GM18502 (cell line): ENCODE measurements at regions not wholly inside any gene's neighbourhood (a gene's known extent, or its start where the extent isn't known, plus 50 kb on each side); places are given as distances from the start of the nearest gene placed in this dataset.

Experiments used
- ATAC-seq: cut with Tn5 transposase; IDR thresholded peaks from one replicate; pipeline ENCODE4 v1.9.1; 2021; ENCODE audit warnings: mild to moderate bottlenecking; ENCODE audit not compliant: unreplicated experiment, poor library complexity

DNA sequence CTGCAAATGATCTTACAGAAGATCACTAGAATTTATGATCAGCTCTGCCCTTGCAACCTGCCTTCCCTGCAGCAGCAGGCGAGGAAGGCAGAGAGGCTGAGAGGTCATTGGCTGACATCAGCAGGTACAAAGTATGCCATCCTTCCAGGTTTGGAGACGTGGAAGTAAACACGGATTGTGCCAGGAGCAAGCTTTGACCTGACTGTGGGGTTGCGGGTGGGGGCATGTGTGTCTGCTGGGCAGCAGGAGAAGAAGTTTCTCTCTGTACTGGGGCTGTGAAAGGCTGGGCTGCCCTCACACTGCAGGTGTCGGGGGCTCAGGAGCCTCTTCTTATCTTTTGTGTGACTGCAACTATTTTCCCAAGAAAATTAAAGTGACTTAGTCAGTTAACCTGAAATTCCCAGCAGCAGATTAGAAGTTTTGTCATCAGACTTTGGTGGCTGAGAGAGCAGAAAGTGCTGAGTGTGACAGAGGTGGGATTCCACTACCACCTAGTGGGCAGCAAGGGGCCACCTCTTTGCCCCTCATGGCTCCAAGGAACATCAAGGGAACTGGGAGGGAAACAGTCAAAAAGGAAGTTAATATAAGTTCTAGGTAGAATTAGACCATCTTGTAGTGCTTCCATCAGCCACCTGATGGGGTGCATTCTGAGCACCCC lies 565.9 kb downstream of the ETS1 start:
- ATAC-seq = peak; percentile 20

GRCh38 chr11:128018692-128019091 lies 568.7 kb downstream of the ETS1 start:
- ATAC-seq = no peak

- no peak for ATAC-seq
Observed at GRCh38 chr11:128005562-128005961, 581.8 kb downstream of the ETS1 start.

DNA sequence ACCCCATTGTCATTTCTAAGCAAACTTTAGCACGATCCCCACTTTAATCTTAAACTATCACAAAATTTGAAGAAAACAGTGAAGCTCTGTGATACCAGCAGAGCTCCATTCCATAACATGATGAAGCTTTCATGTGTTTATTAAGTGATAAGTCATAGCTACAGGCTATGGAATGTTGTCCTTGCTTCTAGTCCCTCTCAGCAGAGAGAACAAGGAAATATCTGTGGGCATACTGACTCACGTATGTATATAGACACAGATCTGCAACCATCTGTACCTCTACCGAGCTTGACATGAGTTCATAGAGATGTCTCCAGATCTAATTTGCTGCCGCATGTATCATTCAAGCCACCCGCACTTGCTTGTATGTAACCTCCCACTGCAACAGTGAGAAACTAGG lies 588.9 kb downstream of the ETS1 start:
- no peak for ATAC-seq

DNA sequence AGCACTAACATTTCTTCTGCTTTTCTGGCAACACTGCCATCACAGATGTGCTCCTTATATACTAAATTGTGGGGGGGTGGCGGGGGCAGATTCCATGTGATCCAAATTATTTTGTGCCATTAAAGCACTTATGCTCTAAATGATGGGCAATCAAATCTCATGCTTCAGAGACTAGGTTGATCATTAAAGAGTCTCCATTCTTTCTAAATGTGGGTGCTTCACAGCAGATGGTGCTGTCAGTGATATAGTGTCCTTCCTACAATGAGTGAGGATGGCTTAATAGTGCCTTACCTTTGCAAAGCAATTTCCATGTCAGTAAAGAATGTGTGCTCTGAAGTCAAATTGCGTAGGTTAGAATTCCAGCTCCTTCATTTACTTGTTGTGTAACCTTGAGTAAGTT lies 589.8 kb downstream of the ETS1 start:
- ATAC-seq = no peak

GRCh38 chr11:127996825-127997224 lies 590.5 kb downstream of the ETS1 start:
- ATAC-seq = no peak

DNA sequence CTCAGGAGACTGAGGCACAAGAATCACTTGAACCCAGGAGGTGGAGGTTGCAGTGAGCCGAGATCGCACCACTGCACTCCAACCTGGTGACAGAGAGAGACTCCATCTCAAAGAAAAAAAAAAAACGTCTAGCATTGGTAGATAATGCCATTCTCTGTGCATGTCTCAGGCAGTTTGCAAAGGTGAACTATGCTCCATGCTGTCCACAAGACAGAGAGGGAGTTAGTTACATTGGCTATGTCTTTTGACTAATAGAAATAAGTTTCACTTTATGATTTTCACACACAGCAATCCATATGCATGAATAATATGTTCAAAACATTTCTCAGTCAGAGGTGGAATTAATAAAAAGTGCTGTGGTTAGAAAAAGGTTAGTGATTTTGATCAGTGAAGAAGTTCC lies 591.4 kb downstream of the ETS1 start:
- ATAC-seq = no peak

DNA sequence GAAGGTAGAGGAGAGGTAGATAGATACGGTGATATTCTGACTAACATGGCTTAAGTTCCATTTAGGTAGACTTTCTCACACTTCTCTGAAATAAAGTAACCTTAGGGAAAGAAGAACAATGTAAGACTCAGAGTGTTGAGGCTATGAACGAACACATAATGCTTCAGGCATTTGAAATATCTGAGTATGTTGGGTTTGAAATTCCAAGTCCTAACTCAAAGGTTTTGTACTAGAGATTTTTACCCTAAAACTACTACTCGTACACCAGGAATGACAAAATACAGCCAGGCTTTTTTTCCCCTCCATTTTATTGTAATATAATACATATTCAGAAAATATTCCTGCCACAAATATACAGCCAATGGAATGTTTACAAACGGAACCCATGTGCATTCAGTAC lies 592.6 kb downstream of the ETS1 start:
- ATAC-seq = no peak

DNA sequence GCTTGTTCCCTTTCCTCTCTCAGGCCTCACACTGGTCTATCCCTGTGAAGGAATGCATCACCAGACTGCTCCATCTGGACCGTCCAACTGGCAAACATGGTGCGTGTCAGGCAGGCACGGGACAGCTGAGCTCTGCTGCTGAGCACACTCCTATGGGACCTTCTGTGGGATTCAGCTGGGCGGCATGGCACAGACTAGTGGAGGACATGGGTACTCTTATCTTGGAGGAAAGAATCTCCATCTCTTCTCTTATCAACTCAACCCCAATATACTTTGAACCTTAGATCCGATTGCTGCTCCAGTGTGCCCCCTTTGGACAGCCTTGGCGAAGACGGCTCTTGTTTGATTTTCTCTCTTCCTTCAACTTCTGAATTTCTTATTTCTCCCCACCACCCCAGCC lies 593.6 kb downstream of the ETS1 start:
- no peak for ATAC-seq

GRCh38 chr11:127993281-127993680 lies 594.1 kb downstream of the ETS1 start:
- no peak for ATAC-seq

DNA sequence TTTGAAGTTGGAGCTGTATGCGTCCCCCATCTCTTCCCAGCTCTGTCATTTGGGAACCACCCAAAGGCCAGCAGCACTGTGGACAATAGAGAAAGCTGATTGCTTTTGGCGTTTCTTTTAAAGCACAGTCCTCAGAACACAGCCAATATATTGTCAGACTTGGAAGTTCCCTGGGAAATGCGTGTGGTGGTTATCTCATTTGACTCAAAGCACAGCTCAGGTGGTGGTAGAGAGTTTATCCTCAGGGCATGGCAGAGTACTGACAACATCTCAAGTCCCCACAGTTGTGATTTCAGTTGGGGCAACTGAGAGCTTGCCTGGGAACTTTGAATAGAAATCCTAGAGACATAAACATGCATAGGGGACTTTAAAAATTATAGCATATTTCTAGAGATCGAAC lies 601.3 kb downstream of the ETS1 start:
- ATAC-seq = no peak

GRCh38 chr11:127972816-127973215 lies 614.5 kb downstream of the ETS1 start:
- ATAC-seq = no peak

GRCh38 chr11:127971448-127971847 lies 615.9 kb downstream of the ETS1 start:
- ATAC-seq = no peak

- no peak for ATAC-seq
Observed at GRCh38 chr11:127966821-127967220, 620.5 kb downstream of the ETS1 start.

DNA sequence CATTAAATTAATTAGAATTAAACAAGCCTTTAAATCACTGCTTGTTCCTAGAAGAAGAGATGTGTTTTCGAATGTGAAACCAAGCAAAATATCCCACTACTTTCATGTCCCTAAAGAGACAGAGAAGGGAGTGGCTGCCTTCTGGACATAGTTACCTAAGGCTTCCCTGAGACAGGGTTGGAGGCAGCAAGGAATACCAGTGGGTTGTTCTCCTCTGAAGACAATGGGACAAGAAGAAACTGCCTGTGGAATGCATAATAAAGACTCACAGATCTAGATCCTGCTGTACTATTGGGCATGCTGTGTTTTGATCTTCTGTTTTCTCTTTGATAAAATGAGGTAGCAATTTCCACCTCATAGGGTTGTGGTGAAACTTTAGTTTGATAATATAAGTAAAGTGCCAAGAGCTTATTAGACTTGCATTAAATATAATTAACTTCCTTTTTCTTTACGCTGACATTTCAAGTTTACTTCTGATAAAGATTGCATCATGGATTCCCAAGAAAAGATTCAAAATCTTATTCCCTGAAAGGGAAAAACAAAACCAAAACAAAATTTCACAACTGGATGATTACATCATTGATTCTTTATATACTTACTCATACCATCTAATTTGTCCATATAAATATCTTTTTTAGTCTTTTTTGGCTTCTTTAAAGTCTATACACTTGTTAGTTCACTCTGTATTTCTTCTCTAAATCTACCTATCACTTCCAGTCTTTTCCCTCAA lies 621.3 kb downstream of the ETS1 start:
- no peak for ATAC-seq

- ATAC-seq = no peak
Observed at GRCh38 chr11:127962416-127962815, 624.9 kb downstream of the ETS1 start.

GRCh38 chr11:127950162-127950561 lies 637.2 kb downstream of the ETS1 start:
- no peak for ATAC-seq

DNA sequence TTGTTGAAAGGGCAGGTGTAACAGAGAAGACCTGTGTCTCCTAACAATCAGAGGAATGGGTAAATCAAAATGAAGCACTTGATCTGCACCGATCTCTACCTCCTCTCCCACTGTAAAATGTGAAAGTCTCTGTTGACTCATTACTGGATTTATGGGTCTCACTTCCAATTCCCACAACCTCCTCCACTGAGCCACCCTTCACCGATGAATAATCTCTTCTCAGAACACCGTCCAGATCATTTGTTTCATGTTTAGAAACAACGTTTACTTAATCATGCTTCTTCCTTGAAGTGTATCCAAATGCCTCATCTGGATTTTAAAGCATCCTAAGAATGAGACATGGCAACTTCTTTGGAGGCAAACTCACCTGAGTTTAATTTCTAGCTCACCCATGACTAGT lies 643.6 kb downstream of the ETS1 start:
- no peak for ATAC-seq

- no peak for ATAC-seq
Observed at GRCh38 chr11:127943152-127943551, 644.2 kb downstream of the ETS1 start.

- peak; percentile 46 for ATAC-seq
Observed at GRCh38 chr11:127941554-127941953, 645.8 kb downstream of the ETS1 start.

DNA sequence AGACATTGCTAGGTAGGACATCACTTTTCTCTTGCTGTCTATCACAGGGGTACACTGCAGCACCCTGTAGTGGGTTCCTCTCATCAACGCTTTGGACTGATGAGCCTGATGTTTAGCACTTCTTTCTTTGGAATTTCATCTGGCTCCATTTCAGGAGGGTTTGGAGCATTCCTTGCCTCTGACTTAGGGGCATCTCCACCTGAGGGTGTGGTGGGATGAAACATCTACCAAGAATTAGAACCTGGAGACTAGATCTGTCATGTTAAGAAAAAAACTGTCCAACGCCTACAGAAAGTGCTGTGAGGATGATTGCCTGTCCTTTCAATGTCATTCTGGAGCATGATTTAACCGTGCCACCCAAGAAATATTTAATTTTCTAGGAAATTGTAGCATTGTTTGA lies 648.4 kb downstream of the ETS1 start:
- no peak for ATAC-seq

GRCh38 chr11:127935081-127935480 lies 652.3 kb downstream of the ETS1 start:
- no peak for ATAC-seq
